ENCODE measurements at regions not wholly inside any gene's neighbourhood (a gene's known extent, or its start where the extent isn't known, plus 50 kb on each side); places are given as distances from the start of the nearest gene placed in this dataset.
A peak's percentile ranks its signal among the peaks of the same experiment; 100 is the strongest.

DNA sequence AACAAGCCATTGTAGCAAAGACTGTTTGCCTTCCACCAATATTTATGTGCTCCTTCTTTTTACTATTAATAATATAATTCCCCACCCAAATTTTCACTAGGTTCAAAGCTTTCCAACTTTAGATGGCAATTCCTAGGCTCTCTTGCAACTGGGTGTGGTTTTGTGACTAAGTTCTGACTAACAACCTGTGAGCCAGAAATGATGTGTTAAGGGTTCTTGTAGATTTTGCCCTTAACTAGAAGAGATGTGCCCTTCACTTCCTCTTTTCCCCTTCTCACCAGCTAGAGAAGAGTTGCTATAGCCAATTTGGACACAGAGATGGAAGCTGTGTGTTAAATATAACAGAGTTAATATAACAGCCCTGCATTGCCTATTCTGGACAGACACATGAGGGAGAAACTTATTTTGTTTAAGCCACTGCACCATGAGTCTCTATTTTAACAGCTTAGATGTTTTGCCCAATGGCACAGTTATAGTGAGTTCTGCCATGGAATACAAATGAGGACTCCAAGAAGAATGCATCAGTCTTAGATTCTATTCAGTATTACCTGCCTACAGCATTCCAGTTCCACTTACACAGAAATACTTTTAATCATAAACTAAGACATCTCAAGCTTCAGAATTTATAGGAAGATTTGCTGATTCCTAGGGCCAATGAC lies 216.2 kb downstream of the DUSP6 start:
- DNase-seq (ENCODE audit: extremely low read depth in 1 of 11, low read depth in 9 of 11, low spot score in 4 of 11), result no peak

DNA sequence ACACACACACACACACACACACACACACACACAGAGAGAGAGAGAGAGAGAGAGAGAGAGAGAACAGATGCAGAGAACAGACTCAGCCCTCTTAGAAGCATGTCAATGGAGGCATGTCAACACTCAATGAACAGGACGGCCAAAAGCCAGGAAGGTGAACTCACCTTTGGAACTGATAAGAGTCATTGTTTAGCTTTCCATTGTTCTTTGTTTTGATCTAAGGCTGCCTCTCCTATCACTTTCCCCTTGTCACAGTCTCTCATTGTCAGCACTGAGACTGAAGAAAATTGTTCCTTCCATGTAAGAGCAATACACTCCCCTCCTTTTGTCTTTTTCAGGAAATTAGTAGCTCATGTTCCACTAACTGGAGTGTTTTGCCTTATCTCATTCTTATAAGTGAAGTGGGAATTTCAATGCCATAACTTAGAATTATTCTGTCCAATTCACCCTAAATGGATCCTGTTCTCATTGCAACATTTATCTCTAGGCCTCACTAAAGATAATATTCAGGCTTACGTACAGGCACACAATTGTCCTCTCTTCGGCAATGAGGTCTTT lies 218.0 kb downstream of the DUSP6 start:
- no peak for DNase-seq (ENCODE audit: extremely low read depth in 1 of 11, low read depth in 9 of 11, low spot score in 4 of 11)

DNA sequence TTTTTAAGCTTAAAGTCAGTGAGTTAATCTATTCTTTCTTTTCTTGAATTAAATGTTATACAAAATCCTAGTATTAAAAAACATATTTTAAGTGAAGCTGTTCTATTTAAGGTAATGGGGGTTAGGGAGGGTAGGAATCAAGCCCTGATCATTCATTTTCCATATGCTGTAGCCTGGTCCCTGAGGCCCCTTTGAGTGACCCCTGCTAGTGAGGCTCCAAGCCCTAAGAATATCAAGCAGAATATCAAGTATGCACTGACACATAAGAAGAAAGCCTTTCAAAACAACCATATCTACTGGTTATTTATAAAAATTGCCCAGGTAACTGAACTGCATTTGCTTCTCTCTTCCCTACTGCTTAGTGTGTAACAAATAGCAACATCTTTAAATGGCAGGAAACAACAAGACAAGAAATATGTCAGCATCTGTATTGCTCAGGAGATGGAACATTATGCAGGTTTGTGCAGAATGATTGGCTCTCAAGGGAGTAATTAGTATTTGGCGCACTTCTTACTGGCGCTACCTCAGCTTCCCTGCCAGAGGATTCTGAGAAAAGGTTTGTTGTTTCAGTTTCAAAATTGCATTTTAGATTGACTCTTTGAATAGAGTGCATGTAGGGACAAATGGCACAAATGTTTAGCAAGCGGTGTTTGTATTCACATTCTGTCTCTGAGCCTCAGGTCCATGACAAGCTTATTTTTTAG lies 223.0 kb downstream of the DUSP6 start:
- DNase-seq (ENCODE audit: extremely low read depth in 1 of 11, low read depth in 9 of 11, low spot score in 4 of 11), result no peak

DNA sequence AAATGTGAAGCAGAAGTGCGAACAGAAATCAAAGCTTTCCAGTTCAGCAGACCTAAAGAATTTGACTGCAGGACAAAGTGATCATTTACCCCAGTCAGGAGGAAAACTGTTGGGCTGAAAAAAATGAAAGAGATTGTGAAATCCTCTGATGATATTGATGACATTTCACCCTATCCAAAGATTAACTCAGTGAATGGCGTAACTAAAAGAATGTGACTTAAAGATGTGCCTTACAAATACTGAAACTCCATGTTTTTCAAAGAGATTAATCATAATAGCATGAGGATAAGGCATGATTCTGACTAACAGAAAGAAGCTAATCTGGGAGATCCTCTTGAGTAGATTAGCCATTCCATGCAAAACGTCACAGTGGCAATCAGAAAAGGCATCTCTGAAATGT lies 225.6 kb downstream of the DUSP6 start:
- DNase-seq (ENCODE audit: extremely low read depth in 1 of 11, low read depth in 9 of 11, low spot score in 4 of 11), result no peak

DNA sequence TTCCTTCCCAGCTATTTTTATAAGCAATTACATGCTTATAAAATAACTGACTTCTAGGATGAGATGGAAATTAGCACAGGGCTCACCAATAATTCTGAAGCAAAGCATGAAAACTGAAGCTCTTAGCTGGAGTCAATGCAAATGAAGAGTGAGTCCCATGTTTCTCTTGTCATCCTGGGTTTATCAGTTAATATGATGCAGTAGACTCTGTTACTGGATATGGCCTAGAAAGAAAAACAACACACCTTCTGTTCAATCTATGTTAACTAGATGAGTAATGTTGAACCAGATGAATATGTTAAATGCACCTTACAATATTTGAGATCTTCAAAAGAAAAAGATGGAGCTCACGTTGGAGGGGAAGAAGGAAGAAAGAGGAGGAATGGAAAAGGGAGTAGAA lies 229.4 kb downstream of the DUSP6 start:
- DNase-seq (ENCODE audit: extremely low read depth in 1 of 11, low read depth in 9 of 11, low spot score in 4 of 11), result no peak

DNA sequence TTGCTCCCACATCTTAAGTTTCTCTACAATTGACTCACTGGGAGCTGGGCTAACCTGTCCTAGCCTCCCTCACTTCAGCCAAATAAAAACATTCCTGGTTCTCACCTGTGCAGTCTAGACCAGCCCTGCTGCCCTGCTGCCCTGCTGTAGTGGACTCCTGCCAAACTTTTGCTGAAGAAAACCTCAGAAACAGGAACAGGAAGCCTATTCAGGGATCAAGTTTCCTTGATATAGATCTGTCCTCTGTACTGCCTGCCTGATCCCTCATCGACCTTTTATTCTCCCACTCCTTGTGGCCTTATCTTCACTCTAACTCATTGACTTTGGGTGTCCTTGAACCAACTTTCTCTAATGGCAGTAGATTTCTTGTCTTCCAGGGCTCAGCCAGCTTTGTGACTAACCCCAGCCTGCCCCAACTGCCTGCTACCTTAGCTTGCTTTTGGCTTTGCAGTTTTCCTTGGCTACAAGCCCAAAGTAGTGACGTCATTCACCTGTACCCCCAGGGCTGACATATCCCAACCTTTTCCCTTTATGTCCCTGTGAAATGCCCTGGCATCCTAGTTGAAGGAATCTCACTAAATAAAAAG lies 234.8 kb downstream of the DUSP6 start:
- peak in 1 of 11 donors; percentile 13 for DNase-seq (ENCODE audit: extremely low read depth in 1 of 11, low read depth in 9 of 11, low spot score in 4 of 11)

DNA sequence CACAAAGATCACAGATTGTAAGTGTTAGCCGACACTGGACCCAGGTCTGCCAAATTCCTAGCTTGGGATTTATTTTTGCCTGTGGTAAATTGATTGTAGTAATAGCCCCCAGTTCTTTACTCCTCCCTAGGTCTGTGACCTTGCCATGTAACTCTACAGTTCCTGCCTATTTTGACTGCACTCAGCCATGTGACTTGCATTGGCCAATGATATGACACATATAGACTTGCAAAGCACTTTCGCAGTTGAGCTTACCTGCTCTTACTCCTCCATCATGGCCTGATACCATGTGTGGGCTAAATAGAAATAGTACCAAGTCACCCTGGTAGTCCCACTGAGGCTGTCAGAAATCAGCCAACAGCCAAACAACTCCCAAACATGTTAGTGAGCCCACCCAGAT lies 240.3 kb downstream of the DUSP6 start:
- no peak for DNase-seq (ENCODE audit: extremely low read depth in 1 of 11, low read depth in 9 of 11, low spot score in 4 of 11)

DNA sequence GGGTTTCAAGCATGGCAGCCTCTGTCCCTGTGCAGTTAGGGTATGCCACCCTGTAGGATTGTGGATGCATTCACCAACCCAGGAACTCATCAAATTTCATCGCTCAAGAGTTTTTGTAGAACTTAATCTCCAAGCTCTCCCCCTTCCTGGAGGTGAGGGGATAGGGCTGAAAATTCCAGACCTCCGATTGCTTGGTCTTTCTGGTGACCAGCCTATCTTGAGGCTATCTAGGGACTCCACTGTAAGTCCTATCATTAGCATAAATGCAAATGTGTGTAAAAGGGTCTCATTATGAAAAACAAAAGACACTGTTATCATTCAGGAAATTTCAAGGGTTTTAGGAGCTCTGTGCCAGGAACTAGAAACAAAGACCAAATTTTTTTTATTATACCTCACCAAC lies 244.0 kb downstream of the DUSP6 start:
- DNase-seq (ENCODE audit: extremely low read depth in 1 of 11, low read depth in 9 of 11, low spot score in 4 of 11), result no peak

DNA sequence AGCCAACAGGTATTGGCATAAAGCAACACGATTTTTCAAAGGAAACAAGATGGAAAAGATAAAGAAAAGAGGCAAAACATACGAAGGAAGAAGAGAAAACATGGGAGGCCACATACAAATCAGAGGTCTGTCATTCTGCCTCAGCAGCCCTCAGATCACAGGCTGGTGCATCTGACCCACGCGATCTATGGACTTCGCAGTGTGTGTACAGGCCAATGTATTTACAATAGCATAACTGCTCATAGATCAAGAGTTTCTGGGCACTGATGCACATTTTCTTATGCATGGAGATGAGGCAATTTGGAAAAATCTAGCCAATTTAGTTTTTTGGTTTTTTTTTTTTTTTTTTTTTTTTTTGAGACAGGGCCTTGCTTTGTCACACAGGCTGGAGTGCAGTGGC lies 245.4 kb downstream of the DUSP6 start:
- no peak for DNase-seq (ENCODE audit: extremely low read depth in 1 of 11, low read depth in 9 of 11, low spot score in 4 of 11)

DNA sequence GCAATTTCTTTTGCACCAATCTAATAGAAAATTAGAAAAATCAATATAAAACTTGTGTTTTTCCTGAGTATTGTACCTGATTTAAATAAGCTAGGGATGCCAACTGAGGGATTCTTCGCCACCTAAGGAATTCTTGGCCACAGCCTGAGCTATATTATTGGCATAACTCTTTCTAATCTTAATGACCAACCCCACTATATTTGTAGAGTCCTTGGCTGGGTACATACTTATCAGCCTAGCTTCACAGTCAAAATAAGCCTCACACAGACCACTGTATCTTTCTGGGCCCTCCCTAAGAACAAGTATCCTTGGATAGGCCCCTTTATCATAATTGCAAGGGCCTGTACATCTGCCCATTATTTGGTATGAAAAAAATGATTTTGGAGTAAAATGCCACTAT lies 247.1 kb downstream of the DUSP6 start:
- no peak for DNase-seq (ENCODE audit: extremely low read depth in 1 of 11, low read depth in 9 of 11, low spot score in 4 of 11)

DNA sequence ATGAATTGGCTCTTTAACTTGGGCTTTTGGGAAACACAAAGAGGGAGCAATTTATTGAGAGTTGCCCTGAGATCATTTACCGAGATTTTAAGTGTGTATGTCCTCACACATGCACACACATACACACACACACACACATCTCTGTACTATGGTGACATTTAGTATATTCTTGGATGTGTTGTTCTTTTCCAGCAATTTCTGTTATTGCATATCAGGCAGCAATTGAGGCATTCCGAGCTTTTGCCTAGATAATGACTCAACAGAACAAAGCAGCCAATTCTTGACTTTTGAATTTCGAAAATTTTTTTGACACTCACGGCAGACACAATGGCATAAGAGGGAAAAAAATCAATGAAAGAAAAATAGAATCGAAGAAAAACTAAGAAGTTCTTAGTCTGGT lies 248.5 kb downstream of the DUSP6 start:
- DNase-seq (ENCODE audit: extremely low read depth in 1 of 11, low read depth in 9 of 11, low spot score in 4 of 11), result no peak

DNA sequence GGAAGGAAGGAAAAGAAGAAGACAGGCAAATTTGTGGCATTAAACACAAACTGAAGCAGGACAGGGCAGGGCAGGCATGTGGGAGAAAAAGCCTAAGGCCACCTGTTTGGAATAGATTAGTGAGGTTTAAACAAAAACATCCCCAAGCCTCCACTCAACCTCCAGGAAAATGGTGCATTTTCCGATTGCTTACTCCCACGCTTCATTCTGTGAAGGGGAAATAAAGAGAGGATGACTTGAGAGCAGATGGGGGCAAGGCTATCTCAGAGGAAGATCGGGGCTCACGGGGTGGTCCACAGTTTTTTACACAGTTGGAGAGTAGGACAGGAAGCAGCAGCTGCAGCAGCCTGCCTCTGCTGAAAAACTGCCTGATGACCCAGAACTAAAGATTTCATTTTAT lies 250.9 kb downstream of the DUSP6 start:
- DNase-seq (ENCODE audit: extremely low read depth in 1 of 11, low read depth in 9 of 11, low spot score in 4 of 11), result no peak

DNA sequence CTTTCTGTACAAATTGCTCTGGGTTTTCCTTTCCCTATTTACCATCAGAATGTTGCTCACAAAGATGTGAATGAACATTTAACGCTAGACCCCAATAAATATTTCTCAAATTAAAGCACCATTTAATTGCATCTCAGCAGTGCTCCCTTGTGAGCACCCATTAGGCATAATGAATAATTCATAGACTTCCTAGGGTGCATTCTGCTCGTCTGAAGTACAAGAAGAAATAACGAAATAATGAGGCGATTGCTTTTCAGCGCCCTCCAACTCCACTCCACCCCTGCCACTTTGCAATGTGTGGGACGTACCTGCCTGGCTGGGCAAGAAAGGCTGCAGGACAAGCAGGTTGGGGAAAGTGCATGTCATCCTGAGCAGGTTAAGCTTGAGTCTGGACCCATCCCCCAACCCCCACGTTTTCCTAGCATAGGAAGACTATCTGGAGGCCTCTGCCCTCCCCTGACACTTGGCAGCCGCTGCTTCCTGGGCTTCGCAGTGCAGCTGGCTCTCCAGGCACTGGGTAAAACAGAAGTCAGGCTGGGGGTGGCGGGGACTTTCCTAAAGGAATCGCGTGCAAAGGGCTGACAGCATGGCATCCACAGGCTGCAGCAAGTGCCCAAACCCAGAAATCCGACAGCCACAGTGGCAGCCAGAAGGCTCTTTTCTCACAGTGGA lies 253.7 kb downstream of the DUSP6 start:
- DNase-seq (ENCODE audit: extremely low read depth in 1 of 11, low read depth in 9 of 11, low spot score in 4 of 11), result peak in 1 of 11 donors; percentile 19

DNA sequence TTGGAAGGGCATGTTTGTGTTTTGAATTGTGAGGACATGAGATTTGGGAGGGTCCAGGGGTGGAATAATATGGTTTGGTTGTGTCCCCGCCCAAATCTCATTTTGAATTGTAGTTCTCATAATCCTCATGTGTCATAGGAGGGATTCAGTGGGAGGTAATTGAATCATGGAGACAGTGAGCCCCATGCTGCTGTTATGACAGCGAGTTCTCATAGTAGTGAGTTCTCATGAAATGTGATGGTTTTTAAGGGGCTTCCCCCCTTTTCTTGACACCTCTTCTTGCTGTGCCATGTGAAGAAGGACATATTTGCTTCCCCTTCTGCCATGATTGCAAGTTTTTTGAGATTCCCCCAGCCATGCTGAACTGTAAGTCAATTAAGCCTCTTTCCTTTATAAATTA lies 260.0 kb downstream of the DUSP6 start:
- DNase-seq (ENCODE audit: extremely low read depth in 1 of 11, low read depth in 9 of 11, low spot score in 4 of 11), result no peak

DNA sequence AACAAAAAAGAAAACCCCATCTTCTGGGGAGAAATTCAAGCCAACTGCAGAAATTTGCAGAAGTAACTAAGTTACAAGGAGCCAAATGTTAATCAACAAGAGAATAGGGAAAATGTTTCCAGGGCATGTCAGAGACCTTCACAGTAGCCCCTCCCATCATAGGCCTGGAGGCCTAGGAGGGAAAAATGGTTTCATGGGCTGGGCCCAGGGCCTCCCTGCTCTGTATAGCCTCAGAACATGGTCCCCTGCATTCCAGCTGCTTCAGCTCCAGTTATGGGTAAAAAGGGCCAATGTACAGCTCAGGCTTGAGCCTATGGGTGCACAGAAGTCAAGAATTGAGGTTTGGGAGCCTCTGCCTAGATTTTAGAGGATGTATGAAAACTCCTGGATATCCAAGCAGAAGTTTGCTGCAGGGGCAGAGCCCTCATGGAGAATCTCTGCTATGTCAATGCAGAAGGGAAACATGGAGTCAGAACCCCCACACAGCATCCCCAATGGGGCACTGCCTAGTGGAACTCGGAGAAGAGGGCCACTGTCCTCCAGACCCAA lies 260.9 kb downstream of the DUSP6 start:
- DNase-seq (ENCODE audit: extremely low read depth in 1 of 11, low read depth in 9 of 11, low spot score in 4 of 11), result no peak

DNA sequence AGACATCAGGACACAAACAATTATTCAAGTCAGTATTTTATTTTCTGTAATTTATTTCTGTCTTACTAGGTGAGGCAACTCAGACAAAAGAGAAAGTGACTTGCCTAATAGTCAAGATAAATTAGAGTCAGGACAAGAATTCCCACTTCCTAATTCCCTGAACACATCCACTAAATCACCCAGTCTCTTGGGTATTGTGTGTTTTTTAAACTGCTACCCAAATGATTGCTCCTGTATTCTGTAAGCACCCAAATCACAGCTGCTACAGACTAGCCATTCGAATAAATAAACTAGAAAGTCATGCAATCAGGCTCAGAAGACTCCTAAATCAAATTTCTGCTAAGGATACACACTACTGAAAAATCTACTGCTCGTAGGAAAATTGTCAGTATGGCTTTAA lies 263.0 kb downstream of the DUSP6 start:
- no peak for DNase-seq (ENCODE audit: extremely low read depth in 1 of 11, low read depth in 9 of 11, low spot score in 4 of 11)

DNA sequence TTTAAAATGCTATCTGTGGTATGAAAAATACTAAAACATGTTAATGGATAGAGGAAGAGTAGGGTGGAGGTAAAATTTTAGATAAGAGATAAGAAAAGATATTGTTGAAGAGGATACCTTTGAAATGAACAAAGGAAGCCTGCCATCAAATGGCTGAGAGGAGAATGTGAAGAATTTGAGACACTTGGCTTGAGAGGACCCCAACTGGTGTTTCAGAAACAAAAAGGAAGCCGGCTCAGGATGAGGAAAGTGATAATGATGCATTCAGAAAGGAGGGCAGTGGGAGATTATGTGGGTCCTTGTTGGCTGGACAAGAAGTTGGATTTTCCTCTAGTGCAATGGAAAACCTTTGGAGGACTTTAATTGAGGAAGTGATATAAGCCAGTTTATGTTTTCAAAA lies 264.4 kb downstream of the DUSP6 start:
- DNase-seq (ENCODE audit: extremely low read depth in 1 of 11, low read depth in 9 of 11, low spot score in 4 of 11), result no peak

DNA sequence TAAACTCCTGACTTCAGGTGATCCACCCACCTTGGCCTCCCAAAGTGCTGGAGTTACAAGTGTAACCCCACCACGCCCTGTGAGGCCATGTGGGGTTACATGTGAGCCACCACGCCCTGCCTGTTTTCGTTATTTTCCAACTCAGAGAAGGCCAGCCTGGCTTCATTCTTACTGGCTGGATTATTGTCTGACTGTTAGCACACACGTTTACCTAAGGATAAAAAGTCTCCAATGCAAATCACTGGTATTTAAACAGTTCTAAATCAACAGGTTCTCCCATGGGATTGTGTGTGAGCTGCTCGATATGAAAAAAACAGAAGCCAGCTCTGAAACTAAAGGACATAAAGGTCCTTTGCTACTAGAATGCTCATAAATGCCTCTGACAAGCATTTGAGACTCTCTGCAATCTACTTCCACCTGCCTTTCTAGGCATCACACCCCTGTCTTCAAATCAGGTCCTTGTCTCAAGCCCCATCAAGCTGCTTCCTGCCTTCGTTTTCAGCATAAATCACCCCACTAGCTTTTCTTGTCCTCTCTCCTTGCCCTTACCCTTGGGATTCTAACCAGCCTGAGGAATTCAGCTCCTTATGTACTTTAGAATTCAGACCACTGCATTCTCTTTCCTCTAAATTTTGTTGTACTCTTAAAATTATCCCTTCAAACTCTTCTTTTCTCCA lies 265.0 kb downstream of the DUSP6 start:
- DNase-seq (ENCODE audit: extremely low read depth in 1 of 11, low read depth in 9 of 11, low spot score in 4 of 11), result no peak

DNA sequence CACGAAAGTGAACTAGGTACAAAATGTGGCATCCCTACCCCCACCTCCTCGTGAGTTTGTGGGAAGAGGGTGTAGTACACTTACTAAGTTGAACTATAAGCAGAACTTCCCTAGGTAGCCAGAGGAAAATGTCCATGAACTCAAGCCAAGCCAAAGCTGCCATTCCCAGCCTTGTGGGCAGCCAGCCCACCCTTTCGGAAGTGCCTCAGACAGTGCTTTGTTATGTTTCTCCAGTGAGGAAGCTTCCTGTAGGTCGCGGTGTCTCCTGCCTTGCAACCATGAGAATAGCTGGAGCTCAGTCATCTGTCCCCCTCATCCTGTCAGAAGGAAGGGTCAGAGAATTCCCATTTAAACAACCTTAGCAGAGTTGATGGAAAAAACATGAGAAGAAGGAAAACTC lies 266.9 kb downstream of the DUSP6 start:
- DNase-seq (ENCODE audit: extremely low read depth in 1 of 11, low read depth in 9 of 11, low spot score in 4 of 11), result no peak

Measured in renal cortex interstitium (tissue), 11 donors.